ENCODE measurements at regions not wholly inside any gene's neighbourhood (a gene's known extent, or its start where the extent isn't known, plus 50 kb on each side); places are given as distances from the start of the nearest gene placed in this dataset.

DNA sequence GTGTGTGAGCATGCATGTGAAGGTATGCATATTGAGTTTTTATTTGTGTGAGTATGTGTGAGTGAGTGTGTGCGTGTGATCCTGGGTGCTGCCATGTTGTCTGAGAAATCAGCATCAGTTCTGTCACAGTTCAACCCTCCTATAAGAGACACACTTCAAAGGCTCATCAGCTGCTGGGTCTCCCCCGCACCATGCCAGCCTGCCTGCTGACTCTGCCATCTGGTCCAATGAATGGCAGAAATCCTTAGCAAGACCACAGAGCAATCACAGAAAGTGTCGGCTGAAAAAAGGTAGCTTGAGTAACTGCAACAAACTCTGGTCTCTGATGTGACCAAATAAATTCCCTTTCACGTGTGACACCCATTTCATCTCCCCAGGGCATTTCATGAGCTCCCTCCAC lies 381.8 kb upstream of the MAF start:
- Mint-ChIP-seq H3K36me3 (ENCODE audit: low read depth) (no peaks in the 10 kb centered on the region), H3K27me3 (peaks cover 3% of the 10 kb centered on the region), H3K4me1 (ENCODE audit: low read depth) (no peaks in the 10 kb centered on the region), H3K9me3 (no peaks in the 10 kb centered on the region), H3K27ac (no peak overlapping the region), H3K4me3 (no peak overlapping the region)
- no peak for DNase-seq
- no peak for ATAC-seq
- TF ChIP-seq, protein P1, sequence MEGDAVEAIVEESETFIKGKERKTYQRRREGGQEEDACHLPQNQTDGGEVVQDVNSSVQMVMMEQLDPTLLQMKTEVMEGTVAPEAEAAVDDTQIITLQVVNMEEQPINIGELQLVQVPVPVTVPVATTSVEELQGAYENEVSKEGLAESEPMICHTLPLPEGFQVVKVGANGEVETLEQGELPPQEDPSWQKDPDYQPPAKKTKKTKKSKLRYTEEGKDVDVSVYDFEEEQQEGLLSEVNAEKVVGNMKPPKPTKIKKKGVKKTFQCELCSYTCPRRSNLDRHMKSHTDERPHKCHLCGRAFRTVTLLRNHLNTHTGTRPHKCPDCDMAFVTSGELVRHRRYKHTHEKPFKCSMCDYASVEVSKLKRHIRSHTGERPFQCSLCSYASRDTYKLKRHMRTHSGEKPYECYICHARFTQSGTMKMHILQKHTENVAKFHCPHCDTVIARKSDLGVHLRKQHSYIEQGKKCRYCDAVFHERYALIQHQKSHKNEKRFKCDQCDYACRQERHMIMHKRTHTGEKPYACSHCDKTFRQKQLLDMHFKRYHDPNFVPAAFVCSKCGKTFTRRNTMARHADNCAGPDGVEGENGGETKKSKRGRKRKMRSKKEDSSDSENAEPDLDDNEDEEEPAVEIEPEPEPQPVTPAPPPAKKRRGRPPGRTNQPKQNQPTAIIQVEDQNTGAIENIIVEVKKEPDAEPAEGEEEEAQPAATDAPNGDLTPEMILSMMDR (IDR thresholded peaks at IDR 0.05), result no peak
- CTCF ChIA-PET, result no interaction called here
- intact Hi-C loops (cut with micrococcal nuclease), result no loop called here
- POLR2A ChIA-PET, result no interaction called here

DNA sequence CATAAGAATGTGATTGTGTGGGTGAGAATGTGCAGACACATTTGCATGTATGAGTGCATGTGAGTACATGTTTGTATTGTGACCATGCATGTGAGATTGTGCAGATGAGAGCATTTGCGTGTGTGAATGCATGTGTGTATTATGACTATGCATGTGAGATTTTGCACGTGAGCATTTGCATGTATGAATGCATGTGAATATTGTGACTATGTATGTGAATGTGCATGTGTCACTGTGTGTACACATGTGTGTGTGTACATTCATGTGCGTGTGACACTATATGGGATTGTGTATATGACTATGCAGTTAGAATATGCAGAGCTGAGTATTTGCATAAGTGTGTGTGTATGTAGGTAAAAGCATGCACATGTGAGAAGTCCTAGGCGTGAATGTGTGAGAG lies 381.3 kb upstream of the MAF start:
- intact Hi-C loops (cut with micrococcal nuclease), result no loop called here
- no peaks in the 10 kb centered on the region for H3K4me1 Mint-ChIP-seq (ENCODE audit: low read depth)
- H3K36me3 Mint-ChIP-seq (ENCODE audit: low read depth), result no peaks in the 10 kb centered on the region
- TF ChIP-seq, protein P1 (IDR thresholded peaks at IDR 0.05), result no peak
- peaks cover 3% of the 10 kb centered on the region for H3K27me3 Mint-ChIP-seq
- CTCF ChIA-PET, result no interaction called here
- no peak overlapping the region for H3K27ac Mint-ChIP-seq
- no peak overlapping the region for H3K4me3 Mint-ChIP-seq
- POLR2A ChIA-PET, result no interaction called here
- ATAC-seq (no peak), DNase-seq (no peak)
- no peaks in the 10 kb centered on the region for H3K9me3 Mint-ChIP-seq

DNA sequence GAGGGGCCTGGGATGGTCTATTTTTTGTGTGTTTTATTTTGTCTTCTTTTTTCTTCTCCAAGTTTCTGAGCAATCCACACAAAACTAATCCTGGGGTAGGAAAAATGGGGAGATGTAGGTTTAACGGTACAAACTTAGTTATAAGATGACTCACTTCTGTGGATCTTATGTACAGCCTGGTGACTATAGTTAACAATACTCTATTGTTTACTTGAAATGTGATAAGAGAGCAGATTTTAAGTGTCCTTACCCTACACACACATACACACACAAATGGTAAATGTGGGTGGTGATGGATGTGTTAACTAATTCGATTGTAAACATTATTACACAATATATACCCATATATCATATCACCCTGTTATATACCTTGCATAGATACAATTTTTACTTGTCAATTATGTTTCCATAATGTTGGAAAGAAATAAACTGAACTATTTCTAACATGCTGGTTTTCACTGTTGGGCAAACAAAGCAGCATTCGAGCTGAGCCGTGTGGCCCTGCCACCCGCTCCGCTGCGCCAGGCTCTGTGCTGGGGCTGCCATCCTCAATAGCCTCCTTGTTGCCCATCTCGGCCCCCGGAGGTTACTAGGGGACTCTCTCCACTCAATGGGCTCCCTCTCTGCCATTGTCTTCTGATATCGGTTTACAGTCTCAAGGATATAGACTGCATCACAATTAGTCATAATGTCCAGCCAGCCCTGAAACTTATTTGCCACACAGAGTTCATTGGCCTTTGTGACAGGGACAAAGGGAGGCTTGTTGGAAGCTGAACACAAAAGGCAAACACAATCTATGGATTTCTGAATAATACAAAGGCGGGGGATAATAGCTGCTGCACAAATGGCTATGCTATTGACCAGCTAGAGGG lies 380.3 kb upstream of the MAF start:
- H3K4me3 Mint-ChIP-seq, result no peak overlapping the region
- H3K36me3 Mint-ChIP-seq (ENCODE audit: low read depth), result no peaks in the 10 kb centered on the region
- ATAC-seq (no peak), DNase-seq (no peak)
- TF ChIP-seq, protein P1 (IDR thresholded peaks at IDR 0.05), result no peak
- H3K9me3 Mint-ChIP-seq, result no peaks in the 10 kb centered on the region
- H3K27me3 Mint-ChIP-seq, result peaks cover 2% of the 10 kb centered on the region
- intact Hi-C loops (cut with micrococcal nuclease), result no loop called here
- no peaks in the 10 kb centered on the region for H3K4me1 Mint-ChIP-seq (ENCODE audit: low read depth)
- ChIA-PET POLR2A (no interaction called here), CTCF (no interaction called here)
- H3K27ac Mint-ChIP-seq, result no peak overlapping the region

DNA sequence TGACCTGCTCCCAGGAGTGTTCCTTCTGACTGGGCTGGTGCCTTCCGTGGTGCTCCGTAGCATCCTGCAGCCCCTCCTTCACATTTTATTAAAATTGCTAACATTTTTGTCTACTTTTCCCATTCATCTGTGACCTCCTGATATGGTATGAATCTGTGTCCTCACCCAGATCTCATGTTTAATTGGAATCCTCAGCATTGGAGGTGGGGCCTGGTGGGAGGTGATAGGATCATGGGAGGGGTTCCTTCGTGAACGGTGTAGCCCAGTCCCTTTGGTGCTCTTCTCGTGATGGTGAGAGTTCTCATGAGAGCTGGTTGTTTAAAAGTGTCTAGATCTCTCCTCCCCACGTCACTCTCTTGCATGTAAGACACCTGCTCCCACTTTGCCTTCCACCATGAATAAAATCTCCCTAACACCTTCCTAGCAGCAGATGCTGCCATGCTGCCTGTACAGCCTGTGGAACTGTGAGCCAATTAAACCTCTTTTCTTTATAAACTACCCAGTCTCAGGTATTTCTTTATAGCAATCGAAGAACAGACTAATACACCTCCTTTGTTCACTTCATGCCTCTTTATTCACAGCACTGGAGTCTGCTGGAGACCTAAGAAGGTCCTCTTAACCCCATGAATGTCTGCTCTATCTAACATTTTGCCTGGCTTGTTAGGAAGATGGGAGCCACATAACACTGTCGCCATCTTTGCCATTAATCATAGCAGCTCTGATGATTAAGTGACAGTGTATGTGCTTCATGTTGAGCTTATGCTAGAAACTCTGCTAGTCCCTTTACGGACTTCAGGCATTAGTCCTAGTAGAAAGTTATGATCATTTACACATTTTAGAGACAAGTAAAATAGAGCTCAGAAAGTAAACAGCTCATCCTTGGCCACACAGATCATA lies 377.7 kb upstream of the MAF start:
- Mint-ChIP-seq H3K27me3 (peaks cover 2% of the 10 kb centered on the region), H3K36me3 (ENCODE audit: low read depth) (no peaks in the 10 kb centered on the region), H3K9me3 (no peaks in the 10 kb centered on the region), H3K4me3 (no peak overlapping the region), H3K27ac (no peak overlapping the region), H3K4me1 (ENCODE audit: low read depth) (no peaks in the 10 kb centered on the region)
- ATAC-seq, result no peak
- ChIA-PET CTCF (no interaction called here), POLR2A (interaction anchor here (0.6 kb wide), 1 partner anchor 17 kb away, joined by 3 read pairs; no protein-coding TSS in a partner anchor)
- intact Hi-C loops (cut with micrococcal nuclease), result no loop called here
- no peak for DNase-seq
- TF ChIP-seq, protein P1 (IDR thresholded peaks at IDR 0.05), result no peak

DNA sequence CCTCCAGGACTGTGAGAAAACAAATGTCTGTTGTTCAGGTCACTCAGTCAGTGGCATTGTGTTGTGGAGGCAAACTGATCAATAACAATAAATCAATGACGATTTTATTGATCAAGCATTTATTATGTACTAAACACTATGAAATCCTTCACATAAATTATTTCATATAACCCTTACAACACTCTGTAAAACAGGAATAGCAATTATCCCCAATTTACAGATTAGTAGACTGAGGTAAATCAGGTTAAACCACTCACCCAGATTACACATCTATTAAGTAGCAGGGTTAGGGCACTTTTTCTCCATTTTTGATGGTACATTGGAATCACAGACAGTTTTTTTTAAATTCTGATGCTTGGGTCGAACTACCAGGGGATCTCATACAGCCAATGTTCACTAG lies 372.8 kb upstream of the MAF start:
- Mint-ChIP-seq H3K27ac (no peak overlapping the region), H3K4me3 (no peak overlapping the region), H3K9me3 (no peaks in the 10 kb centered on the region), H3K36me3 (ENCODE audit: low read depth) (no peaks in the 10 kb centered on the region), H3K4me1 (ENCODE audit: low read depth) (no peaks in the 10 kb centered on the region), H3K27me3 (peaks cover 2% of the 10 kb centered on the region)
- ATAC-seq (no peak), DNase-seq (no peak)
- intact Hi-C loops (cut with micrococcal nuclease), result no loop called here
- ChIA-PET CTCF (no interaction called here), POLR2A (no interaction called here)
- TF ChIP-seq, protein P1 (IDR thresholded peaks at IDR 0.05), result no peak
